ENCODE measurements at regions not wholly inside any gene's neighbourhood (a gene's known extent, or its start where the extent isn't known, plus 50 kb on each side); places are given as distances from the start of the nearest gene placed in this dataset.
A peak's percentile ranks its signal among the peaks of the same experiment; 100 is the strongest.

GRCh38 chr7:130943981-130944380 is 210.0 kb upstream of the KLF14 start:
- POLR2A ChIA-PET: interaction anchor here (0.5 to 8.3 kb wide), 14 partner anchors 15 to 168 kb away, joined by 3 to 178 read pairs (median 6); no protein-coding TSS in a partner anchor
- CTCF ChIA-PET: interaction anchor here (0.8 to 7.6 kb wide), 7 partner anchors 15 to 69 kb away, joined by 3 to 87 read pairs (median 9); no protein-coding TSS in a partner anchor
- peak overlapping the region; percentile 76 for H3K4me3 Mint-ChIP-seq (ENCODE audit: unreplicated experiment)

GRCh38 chr7:130944997-130945396 is 211.0 kb upstream of the KLF14 start:
- H3K4me3 Mint-ChIP-seq (ENCODE audit: unreplicated experiment): no peak overlapping the region
- ChIA-PET CTCF (interaction anchor here (1.1 to 7.6 kb wide), 6 partner anchors 14 to 62 kb away, joined by 3 to 87 read pairs (median 12); no protein-coding TSS in a partner anchor), POLR2A (interaction anchor here (0.7 to 8.3 kb wide), 12 partner anchors 14 to 382 kb away, joined by 3 to 178 read pairs (median 6); partner anchors contain the start of gene MKLN1)
- no peaks in the 10 kb centered on the region for H3K27me3 Mint-ChIP-seq (ENCODE audit: insufficient read depth, unreplicated experiment)
- H3K9me3 Mint-ChIP-seq (ENCODE audit: unreplicated experiment): no peaks in the 10 kb centered on the region
- intact Hi-C loops (cut with micrococcal nuclease): no loop called here
- H3K36me3 Mint-ChIP-seq (ENCODE audit: insufficient read depth, unreplicated experiment): peaks cover 67% of the 10 kb centered on the region
- peaks cover 56% of the 10 kb centered on the region for H3K4me1 Mint-ChIP-seq (ENCODE audit: insufficient read depth, unreplicated experiment)
- peak overlapping the region; percentile 66 for H3K27ac Mint-ChIP-seq (ENCODE audit: low read depth, unreplicated experiment)
- no TSS peak for BruUV-seq (replicated peaks)
- TF ChIP-seq CTCF (IDR thresholded peaks at IDR 0.05; ENCODE audit: unreplicated experiment): no peak
- no peak for DNase-seq (ENCODE audit: unreplicated experiment)

More at GRCh38 chr7:130943981-130944380, 210.0 kb upstream of the KLF14 start:
- no peaks in the 10 kb centered on the region for H3K27me3 Mint-ChIP-seq (ENCODE audit: insufficient read depth, unreplicated experiment)
- BruUV-seq (replicated peaks): no TSS peak
- H3K27ac Mint-ChIP-seq (ENCODE audit: low read depth, unreplicated experiment): peak overlapping the region; percentile 90
- H3K36me3 Mint-ChIP-seq (ENCODE audit: insufficient read depth, unreplicated experiment): peaks cover 75% of the 10 kb centered on the region
- TF ChIP-seq CTCF (IDR thresholded peaks at IDR 0.05; ENCODE audit: unreplicated experiment): no peak
- intact Hi-C loops (cut with micrococcal nuclease): no loop called here
- H3K4me1 Mint-ChIP-seq (ENCODE audit: insufficient read depth, unreplicated experiment): peaks cover 63% of the 10 kb centered on the region
- H3K9me3 Mint-ChIP-seq (ENCODE audit: unreplicated experiment): no peaks in the 10 kb centered on the region
- DNase-seq (ENCODE audit: unreplicated experiment): no peak

GRCh38 chr7:130945411-130945811 is 211.4 kb upstream of the KLF14 start:
- Mint-ChIP-seq H3K9me3 (ENCODE audit: unreplicated experiment) (no peaks in the 10 kb centered on the region), H3K27ac (ENCODE audit: low read depth, unreplicated experiment) (peak overlapping the region; percentile 66), H3K4me3 (ENCODE audit: unreplicated experiment) (no peak overlapping the region), H3K36me3 (ENCODE audit: insufficient read depth, unreplicated experiment) (peaks cover 63% of the 10 kb centered on the region), H3K4me1 (ENCODE audit: insufficient read depth, unreplicated experiment) (peaks cover 52% of the 10 kb centered on the region), H3K27me3 (ENCODE audit: insufficient read depth, unreplicated experiment) (no peaks in the 10 kb centered on the region)
- TF ChIP-seq CTCF (IDR thresholded peaks at IDR 0.05; ENCODE audit: unreplicated experiment): no peak
- no TSS peak for BruUV-seq (replicated peaks)
- ChIA-PET POLR2A (interaction anchor here (0.7 to 8.3 kb wide), 15 partner anchors 8 to 382 kb away, joined by 3 to 178 read pairs (median 5); partner anchors contain the start of gene MKLN1), CTCF (interaction anchor here (1.1 to 7.6 kb wide), 5 partner anchors 13 to 62 kb away, joined by 4 to 87 read pairs (median 15); no protein-coding TSS in a partner anchor)
- DNase-seq (ENCODE audit: unreplicated experiment): no peak
- intact Hi-C loops (cut with micrococcal nuclease): no loop called here

DNA sequence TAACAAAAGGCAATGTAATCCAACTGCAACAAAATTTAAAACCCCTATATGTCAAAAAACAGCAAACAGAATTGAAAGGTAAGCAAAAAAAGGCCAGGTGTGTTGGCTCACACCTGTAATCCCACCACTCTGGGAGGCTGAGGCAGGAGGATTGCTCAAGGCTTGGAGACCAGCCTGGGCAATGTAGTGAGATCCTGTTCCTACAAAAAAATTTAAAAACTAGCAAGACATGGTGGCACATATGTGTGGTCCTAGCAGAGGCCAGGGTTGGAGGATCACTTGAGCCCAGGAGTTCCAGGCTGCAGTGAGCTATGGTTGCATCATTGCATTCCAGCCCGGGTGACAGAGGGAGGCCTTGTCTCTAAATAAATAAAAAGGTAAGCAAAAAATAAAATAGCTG is 212.1 kb upstream of the KLF14 start:
- Mint-ChIP-seq H3K27ac (ENCODE audit: low read depth, unreplicated experiment) (peak overlapping the region; percentile 66), H3K4me1 (ENCODE audit: insufficient read depth, unreplicated experiment) (peaks cover 45% of the 10 kb centered on the region), H3K9me3 (ENCODE audit: unreplicated experiment) (no peaks in the 10 kb centered on the region), H3K27me3 (ENCODE audit: insufficient read depth, unreplicated experiment) (no peaks in the 10 kb centered on the region), H3K4me3 (ENCODE audit: unreplicated experiment) (no peak overlapping the region), H3K36me3 (ENCODE audit: insufficient read depth, unreplicated experiment) (peaks cover 56% of the 10 kb centered on the region)
- no peak for DNase-seq (ENCODE audit: unreplicated experiment)
- no peak for TF ChIP-seq CTCF (IDR thresholded peaks at IDR 0.05; ENCODE audit: unreplicated experiment)
- ChIA-PET POLR2A (interaction anchor here (0.7 to 8.3 kb wide), 13 partner anchors 8 to 381 kb away, joined by 3 to 178 read pairs (median 5); partner anchors contain the start of gene MKLN1), CTCF (interaction anchor here (0.6 to 7.6 kb wide), 8 partner anchors 13 to 61 kb away, joined by 3 to 87 read pairs (median 6); no protein-coding TSS in a partner anchor)
- BruUV-seq (replicated peaks): no TSS peak
- intact Hi-C loops (cut with micrococcal nuclease): no loop called here
